ENCODE measurements at regions not wholly inside any gene's neighbourhood (a gene's known extent, or its start where the extent isn't known, plus 50 kb on each side); places are given as distances from the start of the nearest gene placed in this dataset.

- TF ChIP-seq CTCF (conservative IDR thresholded peaks at IDR 0.05; ENCODE audit: low read depth, low read length) (no peak), EZH2 (IDR thresholded peaks at IDR 0.05; ENCODE audit: low read length, unreplicated experiment) (no peak)
Measured at GRCh38 chr6:133710826-133711225, 178.1 kb upstream of the TCF21 start.

All from PC-3 (cell line).